GM23248 (cell line): ENCODE measurements at regions not wholly inside any gene's neighbourhood (a gene's known extent, or its start where the extent isn't known, plus 50 kb on each side); places are given as distances from the start of the nearest gene placed in this dataset.

Experiments used
- DNase-seq: peaks from one replicate; pipeline ENCODE4 v3.0.0-alpha.2; 2015
- H2AFZ ChIP-seq: fragments of 200-600 bp; sonication (generic); 2 replicates; pipeline ENCODE4 v1.6.1; 2016; ENCODE audit warnings: antibody characterized with exemption
- H3F3A ChIP-seq: fragments of 200-600 bp; sonication (generic); 2 replicates; pipeline ENCODE4 v1.6.1; 2016; ENCODE audit warnings: mild to moderate bottlenecking, antibody characterized with exemption, mixed run types; ENCODE audit not compliant: insufficient read depth
- H3K27ac ChIP-seq: fragments of 200-600 bp; sonication (generic); 2 replicates; pipeline ENCODE4 v1.5.1; 2016; ENCODE audit warnings: mild to moderate bottlenecking
- H3K27me3 ChIP-seq: fragments of 200-600 bp; sonication (generic); replicated peaks from 2 replicates; pipeline ENCODE4 v1.6.1; 2016; ENCODE audit warnings: mild to moderate bottlenecking; ENCODE audit not compliant: insufficient read depth
- H3K36me3 ChIP-seq: fragments of 200-600 bp; sonication (generic); 2 replicates; pipeline ENCODE4 v1.6.1; 2016; ENCODE audit warnings: low read depth, mild to moderate bottlenecking
- H3K4me1 ChIP-seq: fragments of 200-600 bp; sonication (generic); 2 replicates; pipeline ENCODE4 v1.6.1; 2016; ENCODE audit warnings: mild to moderate bottlenecking; ENCODE audit not compliant: insufficient read depth
- H3K4me2 ChIP-seq: fragments of 200-600 bp; sonication (generic); one replicate; pipeline ENCODE4 v1.6.1; 2016; ENCODE audit warnings: mild to moderate bottlenecking; ENCODE audit not compliant: unreplicated experiment
- H3K4me3 ChIP-seq: fragments of 200-600 bp; sonication (generic); 2 replicates; pipeline ENCODE4 v1.5.1; 2016; ENCODE audit warnings: mild to moderate bottlenecking
- H3K79me2 ChIP-seq: fragments of 200-600 bp; sonication (generic); 2 replicates; pipeline ENCODE4 v1.6.1; 2016; ENCODE audit warnings: mild to moderate bottlenecking; ENCODE audit not compliant: insufficient read depth
- H3K9ac ChIP-seq: fragments of 200-600 bp; sonication (generic); 2 replicates; pipeline ENCODE4 v1.6.1; 2016; ENCODE audit warnings: mild to moderate bottlenecking
- H3K9me2 ChIP-seq: fragments of 200-600 bp; sonication (generic); 2 replicates; pipeline ENCODE4 v1.6.1; 2016; ENCODE audit warnings: mixed run types, mild to moderate bottlenecking, moderate library complexity; ENCODE audit not compliant: insufficient read depth
- H3K9me3 ChIP-seq: fragments of 200-600 bp; sonication (generic); one replicate; pipeline ENCODE4 v1.6.1; 2017; ENCODE audit warnings: low read depth
- H4K20me1 ChIP-seq: fragments of 200-600 bp; sonication (generic); 2 replicates; pipeline ENCODE4 v1.6.0; 2016; ENCODE audit not compliant: insufficient read depth
- EZH2 ChIP-seq: fragments of 200-600 bp; sonication (generic); IDR thresholded peaks from 2 replicates; pipeline ENCODE4 v1.6.1; 2018; ENCODE audit warnings: antibody characterized with exemption, mild to moderate bottlenecking; ENCODE audit not compliant: insufficient read depth, poor library complexity, severe bottlenecking
- EZH2phosphoT487 ChIP-seq: fragments of 200-600 bp; sonication (generic); IDR thresholded peaks from 2 replicates; pipeline ENCODE4 v1.6.1; 2018; ENCODE audit warnings: antibody characterized with exemption, moderate library complexity, mild to moderate bottlenecking, low read depth; ENCODE audit not compliant: insufficient read depth
- WGBS, 2 experiments: methylation state at CpG; one replicate each; pipeline ENCODE4 v1.1.6; 2015 to 2017; ENCODE audit warnings: low lambda C conversion rate in 2 of 2, low coverage in 1 of 2; ENCODE audit errors: missing lambda C conversion rate in 2 of 2; 5-methylcytosine and 5-hydroxymethylcytosine counted together
- in situ Hi-C: fragments of 300-500 bp; cut with MboI; formaldehyde crosslinking; loops from 2 replicates; pipeline ENCODE4 v1.15.0; 2020

- Histone ChIP-seq H3K79me2 (no peaks in the 10 kb centered on the region), H3K9me2 (no peaks in the 10 kb centered on the region), H3K27ac (no peak overlapping the region), H3K27me3 (no peaks in the 10 kb centered on the region), H3F3A (no peaks in the 10 kb centered on the region), H3K9ac (no peak overlapping the region), H3K4me2 (no peak overlapping the region), H3K36me3 (no peaks in the 10 kb centered on the region), H3K4me3 (no peak overlapping the region), H4K20me1 (no peaks in the 10 kb centered on the region), H3K4me1 (no peaks in the 10 kb centered on the region), H2AFZ (no peak overlapping the region), H3K9me3 (no peaks in the 10 kb centered on the region)
- in situ Hi-C loops = no loop called here
- DNase-seq = no peak
- TF ChIP-seq EZH2phosphoT487 = no peak
- TF ChIP-seq EZH2 = no peak
- WGBS, 2 experiments = 3 to 6% methylated on average over 1 of the region's 1 CpG
Measured at GRCh38 chr1:191818198-191818597, 340.1 kb upstream of the RGS18 start.

DNA sequence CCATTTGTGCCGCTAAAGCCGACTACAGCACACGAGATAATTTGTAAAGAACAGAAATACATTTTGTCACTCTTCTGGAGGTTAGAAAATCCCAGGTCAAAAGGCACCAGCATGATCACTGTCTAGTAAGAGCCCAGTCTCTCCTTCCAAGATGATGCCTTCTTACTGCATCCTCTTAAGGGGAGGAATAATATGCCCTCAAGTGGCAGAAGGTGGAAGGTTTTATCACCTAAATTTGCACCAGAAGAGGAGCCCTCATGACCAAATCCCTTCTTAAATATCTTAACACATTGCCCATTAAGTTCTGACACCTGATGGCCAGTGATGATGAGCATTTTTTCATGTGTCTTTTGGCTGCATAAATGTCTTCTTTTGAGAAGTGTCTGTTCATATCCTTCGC is 326.7 kb upstream of the RGS18 start:
- no peak for TF ChIP-seq EZH2phosphoT487
- no peak for TF ChIP-seq EZH2
- H3K27me3 ChIP-seq = no peaks in the 10 kb centered on the region
- H3K4me3 ChIP-seq = no peak overlapping the region
- no peak overlapping the region for H3K9ac ChIP-seq
- no peak overlapping the region for H2AFZ ChIP-seq
- peaks cover 3% of the 10 kb centered on the region for H3K9me3 ChIP-seq
- H3F3A ChIP-seq = no peaks in the 10 kb centered on the region
- no peak overlapping the region for H3K4me2 ChIP-seq
- H3K4me1 ChIP-seq = no peaks in the 10 kb centered on the region
- no peak overlapping the region for H3K27ac ChIP-seq
- 7 to 15% methylated on average over 4 of the region's 4 CpGs for WGBS, 2 experiments
- H3K9me2 ChIP-seq = no peaks in the 10 kb centered on the region
- no peaks in the 10 kb centered on the region for H3K79me2 ChIP-seq
- in situ Hi-C loops = no loop called here
- DNase-seq = no peak
- no peaks in the 10 kb centered on the region for H4K20me1 ChIP-seq
- H3K36me3 ChIP-seq = no peaks in the 10 kb centered on the region

DNA sequence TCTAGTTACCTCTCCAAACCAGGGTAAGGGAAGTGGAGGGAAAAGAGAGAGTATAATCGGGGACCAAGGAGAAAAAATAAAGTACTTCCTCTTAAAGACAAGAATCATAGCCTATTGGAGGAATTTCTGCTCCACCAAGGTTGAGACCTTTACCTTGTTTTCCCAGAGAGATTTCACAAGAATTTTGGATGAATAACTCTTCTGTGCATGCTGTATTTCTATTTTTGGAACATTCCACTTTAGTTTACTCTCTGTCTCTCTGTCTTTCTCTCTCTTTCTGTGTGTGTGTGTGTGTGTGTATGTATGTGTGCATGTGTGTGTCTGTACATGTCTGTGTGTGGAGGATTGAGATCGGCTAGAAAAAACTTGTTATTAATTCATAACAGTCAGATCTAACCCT is 318.4 kb upstream of the RGS18 start:
- Histone ChIP-seq H3K4me1 (no peaks in the 10 kb centered on the region), H3K9ac (no peak overlapping the region), H4K20me1 (no peaks in the 10 kb centered on the region), H3K79me2 (no peaks in the 10 kb centered on the region), H3K27me3 (no peaks in the 10 kb centered on the region), H3K36me3 (no peaks in the 10 kb centered on the region), H3F3A (no peaks in the 10 kb centered on the region), H3K4me3 (no peak overlapping the region), H3K4me2 (no peak overlapping the region), H3K27ac (no peak overlapping the region), H2AFZ (no peak overlapping the region), H3K9me2 (no peaks in the 10 kb centered on the region), H3K9me3 (peaks cover 3% of the 10 kb centered on the region)
- WGBS, 2 experiments = 9 to 11% methylated on average over 2 of the region's 2 CpGs
- in situ Hi-C loops = no loop called here
- TF ChIP-seq EZH2 = no peak
- TF ChIP-seq EZH2phosphoT487 = no peak
- no peak for DNase-seq

DNA sequence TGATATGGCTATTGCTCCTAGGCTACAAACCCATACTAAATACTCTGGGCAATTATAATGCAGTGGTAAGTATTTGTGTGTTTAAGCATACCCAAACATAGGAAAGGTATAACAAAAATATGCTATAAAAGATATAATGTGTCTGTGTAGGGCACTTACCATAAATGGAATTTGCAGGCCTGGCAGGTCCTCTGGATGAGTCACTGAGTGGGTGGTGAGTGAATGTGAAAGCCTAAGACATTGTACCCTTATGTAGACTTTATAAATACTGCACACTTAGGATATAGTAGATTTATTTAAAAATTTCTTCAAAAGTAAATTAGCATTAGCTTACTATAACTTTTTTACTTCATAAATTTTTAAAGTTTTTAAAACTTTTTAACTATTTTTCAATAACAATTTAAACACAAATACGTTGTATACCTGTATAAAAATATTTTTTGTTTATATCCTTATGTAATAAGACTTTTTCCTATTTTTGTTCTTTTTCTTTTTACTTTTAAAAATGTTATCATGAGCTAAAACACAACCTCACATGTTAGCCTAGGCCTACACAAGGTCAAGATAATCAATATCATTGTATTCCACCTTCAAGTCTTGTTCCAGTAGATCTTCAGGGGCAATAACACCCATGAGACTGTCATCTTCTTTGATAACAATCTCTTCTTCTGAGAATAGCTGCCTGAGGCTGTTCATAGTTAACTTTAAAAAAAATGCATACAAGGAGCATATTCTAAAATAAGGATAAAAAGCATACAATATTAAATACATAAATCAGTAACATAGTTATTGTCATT is 306.3 kb upstream of the RGS18 start:
- Histone ChIP-seq H3K36me3 (no peaks in the 10 kb centered on the region), H3K27me3 (no peaks in the 10 kb centered on the region), H3K9me2 (no peaks in the 10 kb centered on the region), H3K9ac (no peak overlapping the region), H3K4me3 (no peak overlapping the region), H4K20me1 (no peaks in the 10 kb centered on the region), H3K4me1 (no peaks in the 10 kb centered on the region), H3K27ac (no peak overlapping the region), H3F3A (no peaks in the 10 kb centered on the region), H3K9me3 (no peaks in the 10 kb centered on the region), H3K79me2 (no peaks in the 10 kb centered on the region), H2AFZ (no peak overlapping the region), H3K4me2 (no peak overlapping the region)
- in situ Hi-C loops = no loop called here
- 3 to 6% methylated on average over 1 of the region's 1 CpG for WGBS, 2 experiments
- TF ChIP-seq EZH2phosphoT487 (no peak), EZH2 (no peak)
- DNase-seq = no peak
